CD4-positive, alpha-beta T cell treated with Interleukin-4 for 4 hours (primary cell): ENCODE measurements at regions not wholly inside any gene's neighbourhood (a gene's known extent, or its start where the extent isn't known, plus 50 kb on each side); places are given as distances from the start of the nearest gene placed in this dataset.

ENCODE experiments used
- DNase-seq: peaks from one replicate; pipeline ENCODE4 v3.0.0-alpha.2; 2020

GRCh38 chr10:27451054-27451453 lies 53.0 kb upstream of the RAB18 start:
- no peak for DNase-seq

- no peak for DNase-seq
Measured at GRCh38 chr10:27450225-27450624, 53.9 kb upstream of the RAB18 start.

GRCh38 chr10:27449571-27449970 lies 54.5 kb upstream of the RAB18 start:
- no peak for DNase-seq

GRCh38 chr10:27448921-27449320 lies 55.2 kb upstream of the RAB18 start:
- DNase-seq, result no peak

GRCh38 chr10:27447540-27447939 lies 56.6 kb upstream of the RAB18 start:
- no peak for DNase-seq

- DNase-seq, result peak; percentile 43
Measured at GRCh38 chr10:27446091-27446918, 57.8 kb upstream of the RAB18 start.

GRCh38 chr10:27445070-27445469 lies 59.0 kb upstream of the RAB18 start:
- DNase-seq, result no peak

- no peak for DNase-seq
Measured at GRCh38 chr10:27440478-27440877, 63.6 kb upstream of the RAB18 start.

GRCh38 chr10:27440021-27440420 lies 64.1 kb upstream of the RAB18 start:
- no peak for DNase-seq

- no peak for DNase-seq
Measured at GRCh38 chr10:27439101-27439500, 65.0 kb upstream of the RAB18 start.

- DNase-seq, result no peak
Measured at GRCh38 chr10:27437775-27438174, 66.3 kb upstream of the RAB18 start.

- no peak for DNase-seq
Measured at GRCh38 chr10:27436710-27437109, 67.4 kb upstream of the RAB18 start.

- DNase-seq, result no peak
Measured at GRCh38 chr10:27433976-27434375, 70.1 kb upstream of the RAB18 start.

- no peak for DNase-seq
Measured at GRCh38 chr10:27426948-27427467, 77.1 kb upstream of the RAB18 start.

- DNase-seq, result no peak
Measured at GRCh38 chr10:27413831-27414348, 90.2 kb upstream of the RAB18 start.

GRCh38 chr10:27413387-27413786 lies 90.7 kb upstream of the RAB18 start:
- no peak for DNase-seq

GRCh38 chr10:27410153-27410552 lies 94.0 kb upstream of the RAB18 start:
- DNase-seq, result no peak

- no peak for DNase-seq
Measured at GRCh38 chr10:27407271-27407670, 96.8 kb upstream of the RAB18 start.

GRCh38 chr10:27399871-27400270 lies 104.2 kb upstream of the RAB18 start:
- DNase-seq, result no peak

- no peak for DNase-seq
Measured at GRCh38 chr10:27393961-27394360, 110.1 kb upstream of the RAB18 start.

- DNase-seq, result no peak
Measured at GRCh38 chr10:27392606-27393005, 111.5 kb upstream of the RAB18 start.

- DNase-seq, result no peak
Measured at GRCh38 chr10:27391916-27392315, 112.2 kb upstream of the RAB18 start.

- DNase-seq, result no peak
Measured at GRCh38 chr10:27391325-27391724, 112.8 kb upstream of the RAB18 start.

- no peak for DNase-seq
Measured at GRCh38 chr10:27390681-27391080, 113.4 kb upstream of the RAB18 start.
